ENCODE measurements at regions not wholly inside any gene's neighbourhood (a gene's known extent, or its start where the extent isn't known, plus 50 kb on each side); places are given as distances from the start of the nearest gene placed in this dataset.

DNA sequence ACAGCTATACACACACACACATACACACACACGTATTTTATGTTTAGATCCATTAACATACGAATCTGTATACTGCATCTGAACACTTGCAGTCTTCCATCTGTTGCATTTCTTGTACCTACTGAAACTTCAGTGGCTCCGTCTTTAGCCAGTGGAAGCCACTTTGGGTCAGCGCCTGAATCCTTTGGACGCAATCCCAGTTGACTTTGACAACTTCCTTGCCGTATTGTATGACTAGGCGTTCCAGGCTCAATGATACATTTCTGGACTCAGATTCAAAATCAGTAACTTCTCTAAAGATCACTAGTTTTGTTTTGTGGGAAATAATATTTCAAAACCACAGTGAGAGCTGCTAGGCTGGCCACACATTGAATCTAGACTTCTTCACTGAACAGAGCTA lies 101.5 kb upstream of the GPC1 start:
- TF ChIP-seq, protein P1, sequence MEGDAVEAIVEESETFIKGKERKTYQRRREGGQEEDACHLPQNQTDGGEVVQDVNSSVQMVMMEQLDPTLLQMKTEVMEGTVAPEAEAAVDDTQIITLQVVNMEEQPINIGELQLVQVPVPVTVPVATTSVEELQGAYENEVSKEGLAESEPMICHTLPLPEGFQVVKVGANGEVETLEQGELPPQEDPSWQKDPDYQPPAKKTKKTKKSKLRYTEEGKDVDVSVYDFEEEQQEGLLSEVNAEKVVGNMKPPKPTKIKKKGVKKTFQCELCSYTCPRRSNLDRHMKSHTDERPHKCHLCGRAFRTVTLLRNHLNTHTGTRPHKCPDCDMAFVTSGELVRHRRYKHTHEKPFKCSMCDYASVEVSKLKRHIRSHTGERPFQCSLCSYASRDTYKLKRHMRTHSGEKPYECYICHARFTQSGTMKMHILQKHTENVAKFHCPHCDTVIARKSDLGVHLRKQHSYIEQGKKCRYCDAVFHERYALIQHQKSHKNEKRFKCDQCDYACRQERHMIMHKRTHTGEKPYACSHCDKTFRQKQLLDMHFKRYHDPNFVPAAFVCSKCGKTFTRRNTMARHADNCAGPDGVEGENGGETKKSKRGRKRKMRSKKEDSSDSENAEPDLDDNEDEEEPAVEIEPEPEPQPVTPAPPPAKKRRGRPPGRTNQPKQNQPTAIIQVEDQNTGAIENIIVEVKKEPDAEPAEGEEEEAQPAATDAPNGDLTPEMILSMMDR (IDR thresholded peaks at IDR 0.05 in 4 of 5, conservative IDR thresholded peaks at IDR 0.05 in 1 of 5) = no peak
- TF ChIP-seq POLR2A (IDR thresholded peaks at IDR 0.05) = no peak

All from gastrocnemius medialis (tissue), 4 donors.